BJ (cell line): ENCODE measurements at regions not wholly inside any gene's neighbourhood (a gene's known extent, or its start where the extent isn't known, plus 50 kb on each side); places are given as distances from the start of the nearest gene placed in this dataset.
"Not testable (repeated sequence)": the region's sequence is repeated elsewhere in the genome, so short reads cannot be mapped to it uniquely, and the experiment has no call there.

Source experiments
- CTCF ChIA-PET: fragments of 350-600 bp; formaldehyde crosslinking; extraction: SDS; loops from one replicate; lab custom pipeline; 2021; ENCODE audit warnings: antibody characterized with exemption, inconsistent platforms; lab: Yijun Ruan, JAX
- POLR2A ChIA-PET: fragments of 300-600 bp; sonication (Branson Sonifier 250); formaldehyde crosslinking; extraction: SDS; loops from one replicate; lab custom pipeline; 2021; ENCODE audit warnings: antibody characterized with exemption; lab: Charles Lee
- DNase-seq: peaks from one replicate; pipeline ENCODE4 v3.0.0-alpha.2; 2011; ENCODE audit warnings: low read depth
- H3K27me3 ChIP-seq: 2 replicates; pipeline ENCODE4 v1.6.0; 2011; ENCODE audit warnings: low read length; ENCODE audit not compliant: control insufficient read depth, insufficient read depth
- H3K36me3 ChIP-seq: 2 replicates; pipeline ENCODE4 v1.5.1; 2011; ENCODE audit warnings: low read length; ENCODE audit not compliant: control insufficient read depth, insufficient read depth
- H3K4me3 ChIP-seq: 2 replicates; pipeline ENCODE4 v1.5.1; 2011; ENCODE audit warnings: low read depth, mild to moderate bottlenecking, control low read depth, low read length
- CTCF ChIP-seq: IDR thresholded peaks from 2 replicates; pipeline ENCODE4 v1.5.1; 2011; ENCODE audit warnings: low read depth, mild to moderate bottlenecking, control low read depth, inconsistent platforms, low read length, moderate library complexity; ENCODE audit not compliant: insufficient read depth

GRCh38 chr2:163949693-163950092 is 213.9 kb upstream of the FIGN start:
- Histone ChIP-seq H3K4me3 (no peak overlapping the region), H3K36me3 (no peaks in the 10 kb centered on the region), H3K27me3 (no peaks in the 10 kb centered on the region)
- ChIA-PET POLR2A (no interaction called here), CTCF (interaction anchor here (0.6 kb wide), 1 partner anchor 105 kb away, joined by 4 read pairs; no protein-coding TSS in a partner anchor)
- TF ChIP-seq CTCF: no peak
- no peak for DNase-seq

- no peaks in the 10 kb centered on the region for H3K36me3 ChIP-seq
- H3K27me3 ChIP-seq: no peaks in the 10 kb centered on the region
- H3K4me3 ChIP-seq: no peak overlapping the region
- DNase-seq: no peak
- ChIA-PET POLR2A (no interaction called here), CTCF (no interaction called here)
- TF ChIP-seq CTCF: no peak
These were observed 208.5 kb upstream of the FIGN start for GRCh38 chr2:163944347-163944737.

- POLR2A ChIA-PET: no interaction called here
- CTCF ChIA-PET: no interaction called here
- DNase-seq: no peak
- H3K36me3 ChIP-seq: no peaks in the 10 kb centered on the region
- H3K4me3 ChIP-seq: no peak overlapping the region
- no peaks in the 10 kb centered on the region for H3K27me3 ChIP-seq
- no peak for TF ChIP-seq CTCF
These were observed 207.9 kb upstream of the FIGN start for GRCh38 chr2:163943403-163944346.

- no peak for TF ChIP-seq CTCF
- POLR2A ChIA-PET: no interaction called here
These were observed 198.3 kb upstream of the FIGN start for GRCh38 chr2:163934131-163934530.

GRCh38 chr2:163919717-163920116 is 183.9 kb upstream of the FIGN start:
- CTCF ChIA-PET: no interaction called here
- no peak for TF ChIP-seq CTCF
- DNase-seq: no peak

More at GRCh38 chr2:163934131-163934530, 198.3 kb upstream of the FIGN start:
- CTCF ChIA-PET: no interaction called here
- Histone ChIP-seq H3K4me3 (no peak overlapping the region), H3K27me3 (no peaks in the 10 kb centered on the region), H3K36me3 (no peaks in the 10 kb centered on the region)
- DNase-seq: no peak

GRCh38 chr2:163914486-163914885 is 178.7 kb upstream of the FIGN start:
- CTCF ChIA-PET, H3K4me3 ChIP-seq: not testable (repeated sequence)

More at GRCh38 chr2:163919717-163920116, 183.9 kb upstream of the FIGN start:
- Histone ChIP-seq H3K27me3 (no peaks in the 10 kb centered on the region), H3K4me3 (no peak overlapping the region), H3K36me3 (no peaks in the 10 kb centered on the region)
- POLR2A ChIA-PET: no interaction called here

GRCh38 chr2:163913532-163913944 is 177.7 kb upstream of the FIGN start:
- POLR2A ChIA-PET, H3K27me3 ChIP-seq: not testable (repeated sequence)

More at GRCh38 chr2:163914486-163914885, 178.7 kb upstream of the FIGN start:
- H3K27me3 ChIP-seq, H3K36me3 ChIP-seq, POLR2A ChIA-PET, DNase-seq: not testable (repeated sequence)

More at GRCh38 chr2:163913532-163913944, 177.7 kb upstream of the FIGN start:
- H3K4me3 ChIP-seq, H3K36me3 ChIP-seq, DNase-seq, CTCF ChIA-PET: not testable (repeated sequence)
